Suprapubic skin (tissue), 4 donors: ENCODE measurements at regions not wholly inside any gene's neighbourhood (a gene's known extent, or its start where the extent isn't known, plus 50 kb on each side); places are given as distances from the start of the nearest gene placed in this dataset.
A peak's percentile ranks its signal among the peaks of the same experiment; 100 is the strongest.

Source experiments
- DNase-seq, 2 donors: peaks; one replicate each; pipeline ENCODE4 v3.0.0-alpha.2; 2019; ENCODE audit warnings: low spot score in 2 of 2
- H3K27ac ChIP-seq: fragments of 200-600 bp; sonication (generic); one replicate; pipeline ENCODE4 v1.5.1; 2019
- H3K27me3 ChIP-seq: fragments of 200-600 bp; sonication (generic); one replicate; pipeline ENCODE4 v1.5.1; 2019
- H3K36me3 ChIP-seq: fragments of 200-600 bp; sonication (generic); one replicate; pipeline ENCODE4 v1.5.1; 2019
- H3K4me1 ChIP-seq: fragments of 200-600 bp; sonication (generic); one replicate; pipeline ENCODE4 v1.5.1; 2019
- H3K4me3 ChIP-seq: fragments of 200-600 bp; sonication (generic); one replicate; pipeline ENCODE4 v1.5.1; 2019; ENCODE audit warnings: mild to moderate bottlenecking
- H3K9me3 ChIP-seq: fragments of 200-600 bp; sonication (generic); one replicate; pipeline ENCODE4 v1.5.1; 2019
- EP300 ChIP-seq: sonication (generic); formaldehyde crosslinking; IDR thresholded peaks from one replicate; pipeline ENCODE4 v1.6.1; 2017; ENCODE audit warnings: antibody characterized with exemption
- POLR2A ChIP-seq, 2 donors: fragments of 450-650 bp; IDR thresholded peaks; one replicate each; pipeline ENCODE4 v1.6.1; 2017; ENCODE audit warnings: antibody characterized with exemption in 2 of 2, mild to moderate bottlenecking in 2 of 2, moderate library complexity in 2 of 2
- POLR2AphosphoS5 ChIP-seq, 3 donors: sonication (generic); formaldehyde crosslinking; IDR thresholded peaks; one replicate each; pipeline ENCODE4 v1.6.1; 2017; ENCODE audit warnings: antibody characterized with exemption in 3 of 3
- WGBS: methylation state at CpG from one replicate; pipeline ENCODE4 v1.1.5; 2018; 5-methylcytosine and 5-hydroxymethylcytosine counted together
- TF ChIP-seq, protein P1 (sequence below), 2 donors: fragments of 200-600 bp in 1 of 2; fragments of 450-650 bp in 1 of 2; sonication (generic) in 1 of 2; IDR thresholded peaks; one replicate each; pipeline ENCODE4 v1.5.1; 2016 to 2019; ENCODE audit warnings: antibody characterized with exemption in 2 of 2, mild to moderate bottlenecking in 1 of 2, moderate library complexity in 1 of 2

DNA sequence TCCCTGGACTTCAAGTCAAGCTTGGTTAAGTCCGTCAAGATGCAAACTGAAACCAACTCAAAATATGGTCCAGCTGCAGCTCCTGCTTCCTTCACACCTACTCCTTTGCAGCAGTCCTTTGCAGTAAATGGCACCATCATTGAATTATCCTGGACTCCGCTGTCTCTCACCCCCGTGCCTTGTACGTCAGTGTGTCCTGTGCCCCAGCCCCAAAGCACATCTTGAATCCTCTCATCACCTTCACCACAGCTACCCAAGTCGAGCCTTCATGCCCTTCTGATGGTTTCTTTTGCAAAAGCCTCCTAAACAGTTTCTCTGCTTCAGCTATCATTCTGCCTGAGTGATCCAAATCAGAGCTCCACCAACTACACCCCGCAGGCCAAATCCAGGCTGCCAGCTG lies 88.4 kb upstream of the LEP start:
- Histone ChIP-seq H3K27me3 (peaks cover 37% of the 10 kb centered on the region), H3K27ac (no peak overlapping the region), H3K9me3 (no peaks in the 10 kb centered on the region), H3K36me3 (no peaks in the 10 kb centered on the region), H3K4me3 (no peak overlapping the region), H3K4me1 (no peaks in the 10 kb centered on the region)
- WGBS, result 88% methylated on average over 6 of the region's 6 CpGs
- TF ChIP-seq POLR2A (IDR thresholded peaks at IDR 0.05), result no peak
- no peak for TF ChIP-seq POLR2AphosphoS5 (IDR thresholded peaks at IDR 0.05)
- TF ChIP-seq, protein P1, sequence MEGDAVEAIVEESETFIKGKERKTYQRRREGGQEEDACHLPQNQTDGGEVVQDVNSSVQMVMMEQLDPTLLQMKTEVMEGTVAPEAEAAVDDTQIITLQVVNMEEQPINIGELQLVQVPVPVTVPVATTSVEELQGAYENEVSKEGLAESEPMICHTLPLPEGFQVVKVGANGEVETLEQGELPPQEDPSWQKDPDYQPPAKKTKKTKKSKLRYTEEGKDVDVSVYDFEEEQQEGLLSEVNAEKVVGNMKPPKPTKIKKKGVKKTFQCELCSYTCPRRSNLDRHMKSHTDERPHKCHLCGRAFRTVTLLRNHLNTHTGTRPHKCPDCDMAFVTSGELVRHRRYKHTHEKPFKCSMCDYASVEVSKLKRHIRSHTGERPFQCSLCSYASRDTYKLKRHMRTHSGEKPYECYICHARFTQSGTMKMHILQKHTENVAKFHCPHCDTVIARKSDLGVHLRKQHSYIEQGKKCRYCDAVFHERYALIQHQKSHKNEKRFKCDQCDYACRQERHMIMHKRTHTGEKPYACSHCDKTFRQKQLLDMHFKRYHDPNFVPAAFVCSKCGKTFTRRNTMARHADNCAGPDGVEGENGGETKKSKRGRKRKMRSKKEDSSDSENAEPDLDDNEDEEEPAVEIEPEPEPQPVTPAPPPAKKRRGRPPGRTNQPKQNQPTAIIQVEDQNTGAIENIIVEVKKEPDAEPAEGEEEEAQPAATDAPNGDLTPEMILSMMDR (IDR thresholded peaks at IDR 0.05), result no peak
- no peak for TF ChIP-seq EP300
- no peak for DNase-seq

DNA sequence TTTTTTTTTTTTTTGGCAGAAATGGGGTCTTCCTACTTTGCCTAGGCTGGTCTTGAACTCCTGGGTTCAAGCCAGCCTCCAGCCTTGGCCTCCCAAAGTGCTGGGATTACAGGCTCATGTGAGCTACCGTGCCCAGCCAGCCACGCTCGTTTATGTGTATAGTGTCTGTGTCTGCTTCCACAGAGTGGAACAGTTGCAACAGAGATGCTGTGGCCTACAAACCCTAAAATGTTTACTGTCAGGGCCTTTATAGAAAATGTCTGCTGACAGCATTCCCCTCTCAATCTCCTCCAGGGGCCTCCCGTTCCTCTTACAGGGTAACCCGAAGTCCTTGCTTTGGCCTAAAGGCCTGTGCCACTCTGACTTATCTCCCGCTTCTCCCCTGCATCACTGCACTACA lies 87.6 kb upstream of the LEP start:
- TF ChIP-seq POLR2AphosphoS5 (IDR thresholded peaks at IDR 0.05), result no peak
- Histone ChIP-seq H3K9me3 (no peaks in the 10 kb centered on the region), H3K4me3 (no peak overlapping the region), H3K4me1 (no peaks in the 10 kb centered on the region), H3K27ac (no peak overlapping the region), H3K36me3 (no peaks in the 10 kb centered on the region), H3K27me3 (peaks cover 34% of the 10 kb centered on the region)
- 82% methylated on average over 5 of the region's 6 CpGs for WGBS
- DNase-seq, result no peak

DNA sequence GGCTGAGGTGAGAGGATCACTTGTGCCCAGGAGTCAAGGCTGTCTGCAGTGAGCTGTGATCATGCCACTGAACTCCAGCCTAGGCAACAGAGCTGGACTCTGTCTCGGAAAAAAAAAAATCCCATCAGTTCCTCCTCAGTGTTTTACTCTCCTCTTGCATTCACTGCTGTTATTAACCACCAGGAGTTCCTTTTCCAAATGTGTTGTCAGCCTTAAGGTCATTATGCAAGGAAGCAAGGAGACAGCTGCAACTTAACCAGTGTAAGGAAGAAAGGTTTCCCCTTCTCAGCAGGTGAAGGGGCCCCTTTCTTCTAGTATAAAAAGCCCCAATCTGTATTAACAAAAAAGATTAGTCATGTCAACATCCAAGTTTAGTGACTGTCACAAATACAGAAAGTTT lies 86.6 kb upstream of the LEP start:
- no peak for TF ChIP-seq POLR2A (IDR thresholded peaks at IDR 0.05)
- no peak for TF ChIP-seq POLR2AphosphoS5 (IDR thresholded peaks at IDR 0.05)
- TF ChIP-seq, protein P1 (IDR thresholded peaks at IDR 0.05), result no peak
- no peak for TF ChIP-seq EP300
- Histone ChIP-seq H3K27me3 (peaks cover 35% of the 10 kb centered on the region), H3K4me1 (no peaks in the 10 kb centered on the region), H3K27ac (no peak overlapping the region), H3K4me3 (no peak overlapping the region), H3K36me3 (no peaks in the 10 kb centered on the region), H3K9me3 (no peaks in the 10 kb centered on the region)
- no peak for DNase-seq
- WGBS, result 90% methylated on average over 1 of the region's 1 CpG

GRCh38 chr7:128155100-128155740 lies 85.9 kb upstream of the LEP start:
- DNase-seq, result peak in 1 of 2 donors; percentile 20
- Histone ChIP-seq H3K9me3 (no peaks in the 10 kb centered on the region), H3K27ac (no peak overlapping the region), H3K36me3 (no peaks in the 10 kb centered on the region), H3K4me1 (no peaks in the 10 kb centered on the region), H3K4me3 (no peak overlapping the region), H3K27me3 (peaks cover 30% of the 10 kb centered on the region)
- 58% methylated on average over 7 of the region's 12 CpGs for WGBS
- TF ChIP-seq POLR2AphosphoS5 (IDR thresholded peaks at IDR 0.05) (no peak), POLR2A (IDR thresholded peaks at IDR 0.05) (no peak), EP300 (no peak)
- TF ChIP-seq, protein P1 (IDR thresholded peaks at IDR 0.05), result no peak

- no peaks in the 10 kb centered on the region for H3K36me3 ChIP-seq
Measured at GRCh38 chr7:128157906-128158305, 83.2 kb upstream of the LEP start.

More at GRCh38 chr7:128157906-128158305, 83.2 kb upstream of the LEP start:
- TF ChIP-seq EP300, result no peak
- TF ChIP-seq, protein P1 (IDR thresholded peaks at IDR 0.05), result no peak
- no peaks in the 10 kb centered on the region for H3K9me3 ChIP-seq
- peak in 1 of 2 donors; percentile 50 for DNase-seq
- peaks cover 31% of the 10 kb centered on the region for H3K27me3 ChIP-seq
- no peaks in the 10 kb centered on the region for H3K4me1 ChIP-seq
- H3K4me3 ChIP-seq, result no peak overlapping the region
- H3K27ac ChIP-seq, result no peak overlapping the region
- WGBS, result 67% methylated on average over 7 of the region's 7 CpGs
